Parathyroid adenoma (tissue), 2 donors: ENCODE measurements at regions not wholly inside any gene's neighbourhood (a gene's known extent, or its start where the extent isn't known, plus 50 kb on each side); places are given as distances from the start of the nearest gene placed in this dataset.

Experiments used
- H2AFZ ChIP-seq: fragments of 300-600 bp; sonication (generic); one replicate; pipeline ENCODE4 v1.7.0; 2017; ENCODE audit warnings: antibody characterized with exemption, mild to moderate bottlenecking
- H3K27ac ChIP-seq: fragments of 300-600 bp; sonication (generic); one replicate; pipeline ENCODE4 v1.7.0; 2017
- H3K27me3 ChIP-seq: fragments of 300-600 bp; sonication (generic); one replicate; pipeline ENCODE4 v1.7.0; 2017; ENCODE audit warnings: low read length; ENCODE audit not compliant: control insufficient read depth, insufficient read depth
- H3K36me3 ChIP-seq: fragments of 300-600 bp; sonication (generic); one replicate; pipeline ENCODE4 v1.7.0; 2017; ENCODE audit warnings: low read length; ENCODE audit not compliant: control insufficient read depth, insufficient read depth
- H3K4me1 ChIP-seq: fragments of 300-600 bp; sonication (generic); one replicate; pipeline ENCODE4 v1.7.0; 2017; ENCODE audit warnings: control low read depth
- H3K4me2 ChIP-seq: fragments of 300-600 bp; sonication (generic); one replicate; pipeline ENCODE4 v1.7.0; 2017; ENCODE audit warnings: low read length
- H3K4me3 ChIP-seq: fragments of 300-600 bp; sonication (generic); one replicate; pipeline ENCODE4 v1.7.0; 2017; ENCODE audit warnings: low read depth, low read length
- H3K79me2 ChIP-seq: fragments of 300-600 bp; sonication (generic); one replicate; pipeline ENCODE4 v1.7.0; 2017; ENCODE audit warnings: control low read depth
- H3K9ac ChIP-seq: fragments of 300-600 bp; sonication (generic); one replicate; pipeline ENCODE4 v1.7.0; 2017; ENCODE audit warnings: mild to moderate bottlenecking
- H3K9me3 ChIP-seq: fragments of 300-600 bp; sonication (generic); one replicate; pipeline ENCODE4 v1.7.0; 2017; ENCODE audit warnings: low read length; ENCODE audit not compliant: control insufficient read depth
- CTCF ChIP-seq: fragments of 300-600 bp; sonication (generic); IDR thresholded peaks from one replicate; pipeline ENCODE4 v1.7.0; 2017; ENCODE audit warnings: antibody characterized with exemption, mild to moderate bottlenecking
- donor health status: primary hyperparathyroidism.

GRCh38 chr9:118058227-118058626 lies 354.0 kb downstream of the TLR4 start:
- no peak for TF ChIP-seq CTCF
- Histone ChIP-seq H3K27ac (no peak overlapping the region), H3K4me3 (no peak overlapping the region), H3K9me3 (peaks cover under 1% of the 10 kb centered on the region), H3K27me3 (no peaks in the 10 kb centered on the region), H3K36me3 (no peaks in the 10 kb centered on the region), H3K4me1 (no peaks in the 10 kb centered on the region), H2AFZ (no peak overlapping the region), H3K79me2 (no peaks in the 10 kb centered on the region), H3K4me2 (no peak overlapping the region), H3K9ac (no peak overlapping the region)

- Histone ChIP-seq H3K9me3 (no peaks in the 10 kb centered on the region), H2AFZ (no peak overlapping the region), H3K4me1 (no peaks in the 10 kb centered on the region), H3K79me2 (no peaks in the 10 kb centered on the region), H3K27ac (no peak overlapping the region), H3K4me3 (no peak overlapping the region), H3K36me3 (no peaks in the 10 kb centered on the region), H3K27me3 (no peaks in the 10 kb centered on the region), H3K4me2 (no peak overlapping the region), H3K9ac (no peak overlapping the region)
- no peak for TF ChIP-seq CTCF
Measured at GRCh38 chr9:118059484-118060278, 355.5 kb downstream of the TLR4 start.

- Histone ChIP-seq H3K79me2 (no peaks in the 10 kb centered on the region), H3K36me3 (no peaks in the 10 kb centered on the region), H3K4me2 (no peak overlapping the region), H3K4me1 (no peaks in the 10 kb centered on the region), H3K27ac (no peak overlapping the region), H2AFZ (no peak overlapping the region), H3K9me3 (no peaks in the 10 kb centered on the region), H3K4me3 (no peak overlapping the region), H3K27me3 (no peaks in the 10 kb centered on the region), H3K9ac (no peak overlapping the region)
- TF ChIP-seq CTCF = no peak
Measured at GRCh38 chr9:118083161-118083560, 379.0 kb downstream of the TLR4 start.

- Histone ChIP-seq H3K4me3 (no peak overlapping the region), H2AFZ (no peak overlapping the region), H3K4me1 (no peaks in the 10 kb centered on the region), H3K27ac (no peak overlapping the region), H3K9ac (no peak overlapping the region), H3K9me3 (no peaks in the 10 kb centered on the region), H3K79me2 (no peaks in the 10 kb centered on the region), H3K4me2 (no peak overlapping the region), H3K36me3 (no peaks in the 10 kb centered on the region), H3K27me3 (no peaks in the 10 kb centered on the region)
- no peak for TF ChIP-seq CTCF
Measured at GRCh38 chr9:118088090-118088489, 383.9 kb downstream of the TLR4 start.

GRCh38 chr9:118091226-118091625 lies 387.0 kb downstream of the TLR4 start:
- Histone ChIP-seq H3K9ac (no peak overlapping the region), H3K4me2 (no peak overlapping the region), H3K27ac (no peak overlapping the region), H3K27me3 (no peaks in the 10 kb centered on the region), H3K79me2 (no peaks in the 10 kb centered on the region), H3K9me3 (no peaks in the 10 kb centered on the region), H2AFZ (no peak overlapping the region), H3K36me3 (no peaks in the 10 kb centered on the region), H3K4me1 (no peaks in the 10 kb centered on the region), H3K4me3 (no peak overlapping the region)
- TF ChIP-seq CTCF = no peak
